ENCODE measurements at regions not wholly inside any gene's neighbourhood (a gene's known extent, or its start where the extent isn't known, plus 50 kb on each side); places are given as distances from the start of the nearest gene placed in this dataset.

DNA sequence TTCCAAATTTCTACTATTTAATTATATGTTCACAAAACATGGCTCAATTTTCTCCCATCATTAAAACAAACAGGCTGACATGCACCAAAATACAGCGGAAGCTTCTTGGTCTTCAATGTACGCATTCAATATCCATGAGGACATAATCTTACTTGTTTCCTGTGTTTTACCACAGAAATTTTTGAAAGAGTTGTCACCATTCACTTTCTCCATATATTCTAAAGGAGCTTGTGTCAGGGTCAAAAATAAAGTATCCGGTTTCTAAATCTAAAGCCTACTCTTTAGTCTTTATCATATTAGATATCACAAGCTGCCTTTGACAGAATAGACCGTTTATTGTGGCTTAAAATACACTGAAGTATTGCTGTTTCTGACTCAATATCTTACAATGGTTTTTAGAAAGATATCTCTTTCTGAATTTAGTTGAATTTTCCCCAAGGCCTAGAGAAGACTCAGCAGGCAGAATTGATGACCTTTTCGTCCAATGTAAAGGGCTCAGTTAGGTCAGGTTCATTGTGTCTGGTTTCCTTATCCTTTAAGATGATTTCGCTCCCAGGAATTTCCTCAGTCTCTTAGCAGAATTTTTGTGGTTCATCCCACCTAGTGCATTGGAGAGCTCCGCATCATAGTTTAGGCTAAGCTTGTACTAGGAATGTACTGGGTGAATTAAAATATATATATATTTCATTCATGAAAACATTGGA lies 717.2 kb downstream of the NCAM2 start:
- Mint-ChIP-seq H3K27me3 (no peaks in the 10 kb centered on the region), H3K36me3 (no peaks in the 10 kb centered on the region), H3K9me3 (no peaks in the 10 kb centered on the region), H3K4me3 (no peak overlapping the region), H3K27ac (no peak overlapping the region), H3K4me1 (ENCODE audit: unreplicated experiment) (no peaks in the 10 kb centered on the region)
- TF ChIP-seq, protein P1, sequence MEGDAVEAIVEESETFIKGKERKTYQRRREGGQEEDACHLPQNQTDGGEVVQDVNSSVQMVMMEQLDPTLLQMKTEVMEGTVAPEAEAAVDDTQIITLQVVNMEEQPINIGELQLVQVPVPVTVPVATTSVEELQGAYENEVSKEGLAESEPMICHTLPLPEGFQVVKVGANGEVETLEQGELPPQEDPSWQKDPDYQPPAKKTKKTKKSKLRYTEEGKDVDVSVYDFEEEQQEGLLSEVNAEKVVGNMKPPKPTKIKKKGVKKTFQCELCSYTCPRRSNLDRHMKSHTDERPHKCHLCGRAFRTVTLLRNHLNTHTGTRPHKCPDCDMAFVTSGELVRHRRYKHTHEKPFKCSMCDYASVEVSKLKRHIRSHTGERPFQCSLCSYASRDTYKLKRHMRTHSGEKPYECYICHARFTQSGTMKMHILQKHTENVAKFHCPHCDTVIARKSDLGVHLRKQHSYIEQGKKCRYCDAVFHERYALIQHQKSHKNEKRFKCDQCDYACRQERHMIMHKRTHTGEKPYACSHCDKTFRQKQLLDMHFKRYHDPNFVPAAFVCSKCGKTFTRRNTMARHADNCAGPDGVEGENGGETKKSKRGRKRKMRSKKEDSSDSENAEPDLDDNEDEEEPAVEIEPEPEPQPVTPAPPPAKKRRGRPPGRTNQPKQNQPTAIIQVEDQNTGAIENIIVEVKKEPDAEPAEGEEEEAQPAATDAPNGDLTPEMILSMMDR (conservative IDR thresholded peaks at IDR 0.05) = no peak
- no peak for DNase-seq (ENCODE audit: extremely low spot score, unreplicated experiment)

DNA sequence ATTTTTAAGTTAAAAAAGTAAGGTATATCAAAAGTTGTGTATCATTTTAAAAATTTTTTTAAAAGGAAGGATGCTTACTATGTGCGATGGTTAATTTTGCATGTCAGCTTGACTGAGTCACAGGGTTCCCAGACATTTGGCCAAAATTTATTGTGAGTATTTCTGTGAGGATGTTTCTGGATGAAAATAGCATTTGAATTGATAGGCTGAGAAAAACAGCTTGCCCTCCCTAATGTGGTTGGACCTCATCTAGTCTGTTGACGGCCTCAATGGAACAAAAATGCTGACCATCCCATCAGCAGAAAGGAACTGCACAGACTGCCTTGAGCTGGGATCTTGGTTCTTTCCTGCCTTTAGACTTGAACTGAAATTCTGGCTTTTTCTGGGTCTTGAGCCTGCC lies 724.5 kb downstream of the NCAM2 start:
- Mint-ChIP-seq H3K36me3 (no peaks in the 10 kb centered on the region), H3K27me3 (no peaks in the 10 kb centered on the region), H3K4me3 (no peak overlapping the region), H3K9me3 (no peaks in the 10 kb centered on the region), H3K27ac (no peak overlapping the region), H3K4me1 (ENCODE audit: unreplicated experiment) (no peaks in the 10 kb centered on the region)
- no peak for DNase-seq (ENCODE audit: extremely low spot score, unreplicated experiment)
- TF ChIP-seq, protein P1 (conservative IDR thresholded peaks at IDR 0.05) = no peak

DNA sequence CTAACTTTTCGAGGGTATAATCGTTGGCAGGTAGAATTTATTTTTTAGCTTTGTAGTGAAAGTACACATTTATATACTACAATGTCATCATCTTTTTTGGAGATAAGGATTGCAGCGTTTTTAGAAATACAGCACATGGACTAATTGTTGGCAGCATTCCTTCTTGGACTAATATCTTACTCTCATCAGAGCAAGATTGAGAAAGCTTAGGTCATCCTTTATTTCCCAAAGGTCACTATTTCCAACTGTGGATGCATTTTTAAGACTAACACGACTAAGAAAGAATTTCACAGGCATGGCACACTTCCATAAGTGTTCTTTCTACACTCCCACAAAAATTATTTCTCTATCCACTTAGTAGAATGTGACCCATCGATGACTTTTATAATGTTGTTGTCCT lies 732.3 kb downstream of the NCAM2 start:
- H3K27ac Mint-ChIP-seq = no peak overlapping the region
- H3K9me3 Mint-ChIP-seq = no peaks in the 10 kb centered on the region
- no peak for DNase-seq (ENCODE audit: extremely low spot score, unreplicated experiment)
- H3K36me3 Mint-ChIP-seq = no peaks in the 10 kb centered on the region
- TF ChIP-seq, protein P1 (conservative IDR thresholded peaks at IDR 0.05) = no peak
- H3K4me3 Mint-ChIP-seq = no peak overlapping the region
- no peaks in the 10 kb centered on the region for H3K27me3 Mint-ChIP-seq
- no peaks in the 10 kb centered on the region for H3K4me1 Mint-ChIP-seq (ENCODE audit: unreplicated experiment)

DNA sequence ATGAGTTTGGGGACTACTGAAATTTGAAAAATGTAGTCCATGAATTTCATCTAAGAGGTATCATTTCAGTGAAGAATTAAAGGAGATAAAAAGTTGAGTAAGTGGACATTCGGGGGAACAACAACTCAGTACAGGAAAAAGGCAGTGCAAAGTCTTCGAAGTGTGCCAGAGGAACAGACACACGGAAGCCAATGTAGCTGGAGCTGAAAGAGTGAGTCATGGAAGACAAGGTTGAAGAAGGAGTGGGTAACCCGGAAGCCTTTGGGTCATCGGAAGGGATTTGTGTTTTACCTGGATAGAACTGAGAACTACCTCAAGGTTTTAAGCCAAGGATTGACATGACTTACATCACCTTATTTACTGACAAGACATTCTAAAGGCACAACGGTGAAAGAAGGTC lies 733.4 kb downstream of the NCAM2 start:
- Mint-ChIP-seq H3K4me1 (ENCODE audit: unreplicated experiment) (no peaks in the 10 kb centered on the region), H3K27ac (no peak overlapping the region), H3K27me3 (no peaks in the 10 kb centered on the region), H3K4me3 (no peak overlapping the region), H3K9me3 (no peaks in the 10 kb centered on the region), H3K36me3 (no peaks in the 10 kb centered on the region)
- no peak for DNase-seq (ENCODE audit: extremely low spot score, unreplicated experiment)
- TF ChIP-seq, protein P1 (conservative IDR thresholded peaks at IDR 0.05) = no peak

DNA sequence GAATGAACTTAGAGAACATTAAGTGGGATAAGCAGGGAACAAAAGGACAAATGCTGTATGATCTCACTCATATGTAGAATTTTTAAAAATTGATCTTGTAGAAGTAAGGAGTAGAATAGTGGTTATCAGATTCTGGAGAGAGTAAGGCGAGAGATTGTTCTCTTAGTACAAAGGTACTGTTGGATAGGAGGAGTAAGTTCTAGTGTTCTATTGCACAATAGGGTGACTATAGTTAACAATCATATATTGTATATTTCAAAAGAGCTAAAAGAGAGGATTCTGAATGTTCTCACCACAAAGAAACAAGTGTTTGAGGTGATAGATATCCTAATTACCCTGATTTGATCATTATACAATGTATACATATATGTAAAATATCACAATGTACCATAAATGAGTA lies 735.9 kb downstream of the NCAM2 start:
- no peak overlapping the region for H3K4me3 Mint-ChIP-seq
- no peaks in the 10 kb centered on the region for H3K4me1 Mint-ChIP-seq (ENCODE audit: unreplicated experiment)
- no peaks in the 10 kb centered on the region for H3K27me3 Mint-ChIP-seq
- H3K9me3 Mint-ChIP-seq = no peaks in the 10 kb centered on the region
- H3K36me3 Mint-ChIP-seq = no peaks in the 10 kb centered on the region
- H3K27ac Mint-ChIP-seq = no peak overlapping the region
- no peak for DNase-seq (ENCODE audit: extremely low spot score, unreplicated experiment)
- TF ChIP-seq, protein P1 (conservative IDR thresholded peaks at IDR 0.05) = no peak

DNA sequence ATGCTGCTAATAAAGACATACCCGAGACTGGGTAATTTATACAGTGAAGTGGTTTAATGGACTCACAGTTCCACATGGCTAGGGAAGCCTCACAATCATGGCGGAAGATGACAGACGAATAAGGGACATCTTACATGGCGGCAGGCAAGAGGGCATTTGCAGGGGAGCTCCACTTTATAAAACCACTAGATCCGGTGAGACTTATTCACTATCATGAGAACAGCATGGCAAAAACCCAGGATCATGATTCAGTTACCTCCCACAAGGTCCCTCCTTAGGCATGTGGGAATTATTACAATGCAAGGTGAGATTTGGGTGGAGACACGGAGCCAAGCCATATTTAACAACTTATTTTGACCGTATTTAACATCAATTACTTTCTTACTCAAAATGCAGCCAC lies 739.0 kb downstream of the NCAM2 start:
- H3K36me3 Mint-ChIP-seq = no peaks in the 10 kb centered on the region
- no peaks in the 10 kb centered on the region for H3K9me3 Mint-ChIP-seq
- H3K27me3 Mint-ChIP-seq = no peaks in the 10 kb centered on the region
- H3K27ac Mint-ChIP-seq = no peak overlapping the region
- DNase-seq (ENCODE audit: extremely low spot score, unreplicated experiment) = no peak
- no peaks in the 10 kb centered on the region for H3K4me1 Mint-ChIP-seq (ENCODE audit: unreplicated experiment)
- H3K4me3 Mint-ChIP-seq = no peak overlapping the region
- TF ChIP-seq, protein P1 (conservative IDR thresholded peaks at IDR 0.05) = no peak

Measured in type B pancreatic cell (in vitro differentiated cells).